IMR-90 (cell line): ENCODE measurements at regions not wholly inside any gene's neighbourhood (a gene's known extent, or its start where the extent isn't known, plus 50 kb on each side); places are given as distances from the start of the nearest gene placed in this dataset.

Source experiments
- ATAC-seq: fragments of 200-7000 bp; cut with Tn5 transposase; 2 replicates; pipeline ENCODE4 v1.9.1; 2020; ENCODE audit warnings: low read depth, mild to moderate bottlenecking, moderate library complexity
- BruUV-seq: library from RNA; stranded (reverse); fragments of 400-500 nt; replicated peaks from 2 replicates; lab custom pipeline; 2021; lab: Mats Ljungman, UMichigan
- CTCF ChIA-PET: fragments of 300-600 bp; formaldehyde crosslinking; extraction: SDS; loops from one replicate; lab custom pipeline; 2021; ENCODE audit warnings: antibody characterized with exemption; lab: Yijun Ruan, JAX
- POLR2A ChIA-PET: fragments of 300-600 bp; sonication (Branson Sonifier 250); formaldehyde crosslinking; loops from one replicate; lab custom pipeline; 2022; ENCODE audit warnings: antibody characterized with exemption; ENCODE audit not compliant: unreplicated experiment; lab: Charles Lee
- DNase-seq: peaks from one replicate; pipeline ENCODE4 v3.0.0; 2013
- H2AFZ ChIP-seq: replicated peaks from 2 replicates; pipeline ENCODE3; 2013; ENCODE audit warnings: low read length, mild to moderate bottlenecking; ENCODE audit not compliant: poor library complexity
- H2AK5ac ChIP-seq: 2 replicates; pipeline ENCODE4 v1.6.1; 2013; ENCODE audit warnings: low read depth, low read length, inconsistent platforms
- H2AK9ac ChIP-seq: replicated peaks from 2 replicates; pipeline ENCODE3; 2013; ENCODE audit warnings: mild to moderate bottlenecking, low read depth, low read length, moderate library complexity; ENCODE audit not compliant: poor library complexity
- H2BK120ac ChIP-seq: 2 replicates; pipeline ENCODE4 v1.6.1; 2013; ENCODE audit warnings: low read depth, low read length, inconsistent platforms
- H2BK15ac ChIP-seq: 3 replicates; pipeline ENCODE4 v1.6.1; 2013; ENCODE audit warnings: low read depth, low read length, inconsistent platforms
- H2BK20ac ChIP-seq: 2 replicates; pipeline ENCODE4 v1.6.1; 2013; ENCODE audit warnings: low read depth, mild to moderate bottlenecking, inconsistent platforms, low read length, moderate library complexity
- H2BK5ac ChIP-seq: 2 replicates; pipeline ENCODE4 v1.6.1; 2013; ENCODE audit warnings: mild to moderate bottlenecking, low read depth, low read length, inconsistent platforms; ENCODE audit not compliant: poor library complexity, severe bottlenecking
- H3K14ac ChIP-seq: replicated peaks from 2 replicates; pipeline ENCODE4 v1.6.1; 2013; ENCODE audit warnings: low read depth, low read length, inconsistent platforms
- H3K18ac ChIP-seq: 2 replicates; pipeline ENCODE4 v1.6.1; 2013; ENCODE audit warnings: low read depth, low read length, control low read depth
- H3K23ac ChIP-seq: 2 replicates; pipeline ENCODE4 v1.6.1; 2013; ENCODE audit warnings: low read depth, low read length, inconsistent platforms
- H3K27ac ChIP-seq: 2 replicates; pipeline ENCODE4 v1.5.1; 2013; ENCODE audit warnings: mild to moderate bottlenecking, control low read depth, low read length; ENCODE audit not compliant: insufficient read depth
- H3K27me3 ChIP-seq: 2 replicates; pipeline ENCODE4 v1.6.1; 2013; ENCODE audit warnings: low read length; ENCODE audit not compliant: control insufficient read depth, insufficient read depth
- H3K36me3 ChIP-seq: 2 replicates; pipeline ENCODE4 v1.6.1; 2013; ENCODE audit warnings: low read length, mixed read lengths; ENCODE audit not compliant: control insufficient read depth, insufficient read depth
- H3K4ac ChIP-seq: 2 replicates; pipeline ENCODE4 v1.6.1; 2013; ENCODE audit warnings: low read depth, low read length, inconsistent platforms
- H3K4me1 ChIP-seq: 2 replicates; pipeline ENCODE4 v1.6.1; 2013; ENCODE audit warnings: low read length, mixed read lengths; ENCODE audit not compliant: control insufficient read depth, insufficient read depth
- H3K4me2 ChIP-seq: 2 replicates; pipeline ENCODE4 v1.6.1; 2013; ENCODE audit warnings: low read depth, mild to moderate bottlenecking, control low read depth, low read length, moderate library complexity
- H3K4me3 ChIP-seq: 2 replicates; pipeline ENCODE4 v1.5.1; 2013; ENCODE audit warnings: low read depth, mild to moderate bottlenecking, control low read depth, low read length, moderate library complexity; ENCODE audit not compliant: insufficient read depth
- H3K56ac ChIP-seq: 2 replicates; pipeline ENCODE4 v1.6.1; 2013; ENCODE audit warnings: low read length, inconsistent platforms; ENCODE audit not compliant: insufficient read depth; ENCODE audit errors: extremely low read depth
- H3K79me1 ChIP-seq, 2 experiments: 2 replicates each; pipeline ENCODE4 v1.6.1; 2013; ENCODE audit warnings: low read length in 2 of 2, inconsistent platforms in 1 of 2, low read depth in 1 of 2
- H3K9ac ChIP-seq: 2 replicates; pipeline ENCODE4 v1.6.1; 2013; ENCODE audit warnings: low read depth, low read length, control low read depth
- H3K9me1 ChIP-seq: 2 replicates; pipeline ENCODE4 v1.6.1; 2013; ENCODE audit warnings: low read length, inconsistent platforms; ENCODE audit not compliant: insufficient read depth
- H3K9me3 ChIP-seq: 2 replicates; pipeline ENCODE4 v1.6.1; 2013; ENCODE audit warnings: low read length; ENCODE audit not compliant: control insufficient read depth, insufficient read depth
- H4K20me1 ChIP-seq: 2 replicates; pipeline ENCODE4 v1.6.1; 2013; ENCODE audit warnings: low read length, inconsistent platforms; ENCODE audit not compliant: insufficient read depth
- H4K5ac ChIP-seq: 2 replicates; pipeline ENCODE4 v1.6.1; 2013; ENCODE audit warnings: mild to moderate bottlenecking, low read depth, low read length, control low read depth
- H4K8ac ChIP-seq, 2 experiments: 2 replicates each; pipeline ENCODE4 v1.6.1; 2013; ENCODE audit warnings: low read depth in 2 of 2, low read length in 2 of 2, control low read depth in 1 of 2, inconsistent platforms in 1 of 2
- H4K91ac ChIP-seq: 2 replicates; pipeline ENCODE4 v1.6.1; 2013; ENCODE audit warnings: low read depth, low read length, inconsistent platforms; ENCODE audit not compliant: insufficient read depth
- NFE2L2 ChIP-seq: fragments of 150-350 bp; IDR thresholded peaks from 2 replicates; pipeline ENCODE4 v1.6.1; 2016; ENCODE audit warnings: low read depth, mild to moderate bottlenecking, low read length
- RCOR1 ChIP-seq: IDR thresholded peaks from 2 replicates; pipeline ENCODE4 v1.6.1; 2012; ENCODE audit warnings: mild to moderate bottlenecking, low read length, improper control_type of control experiment; ENCODE audit not compliant: insufficient replicate concordance
- WGBS, 2 experiments: methylation state at CpG; one replicate each; pipeline versions ENCODE4 v1.1.5 to v1.1.7; 2013; ENCODE audit warnings: missing lambda C conversion rate in 2 of 2; ENCODE audit not compliant: insufficient read length in 1 of 2; ENCODE audit errors: extremely low coverage in 2 of 2; 5-methylcytosine and 5-hydroxymethylcytosine counted together
- dilution Hi-C: fragments of 300-500 bp; cut with HindIII; formaldehyde crosslinking; loops from one replicate; pipeline ENCODE4 v1.14.3; 2018; ENCODE audit warnings: low sequenced_read_pairs; ENCODE audit not compliant: unreplicated experiment
- in situ Hi-C: fragments of 300-500 bp; cut with MboI; formaldehyde crosslinking; loops from 3 replicates; pipeline ENCODE4 v1.14.3; 2019; ENCODE audit warnings: low sequenced_read_pairs, inconsistent platforms, mixed read lengths
- intact Hi-C: fragments of 100-400 bp; cut with micrococcal nuclease; formaldehyde crosslinking; loops from 2 replicates; pipeline ENCODE4 v1.10.0; 2022

DNA sequence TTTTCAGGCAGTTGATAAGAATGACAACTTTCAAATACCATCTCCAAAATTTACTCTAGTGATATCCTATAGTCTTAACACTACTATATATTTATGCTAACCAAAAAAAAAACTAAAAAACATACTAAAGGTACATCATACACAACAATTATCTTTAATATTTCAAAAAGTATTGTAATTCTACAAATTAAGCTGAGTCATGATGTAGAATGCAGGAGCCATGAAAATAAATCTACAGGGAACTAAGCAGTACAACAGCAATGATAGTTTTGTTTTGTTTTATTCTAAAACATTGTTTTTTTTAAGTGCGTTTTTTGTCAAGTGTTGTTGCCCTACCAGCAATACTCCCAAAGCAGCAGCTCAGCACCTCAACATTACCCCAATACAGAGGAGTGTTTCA is 314.3 kb downstream of the FSIP2 start:
- no peak for ATAC-seq
- no TSS peak for BruUV-seq
- no peak overlapping the region for H3K4ac ChIP-seq
- H2AFZ ChIP-seq, result no peak overlapping the region
- H3K27me3 ChIP-seq, result no peaks in the 10 kb centered on the region
- no peak overlapping the region for H2AK5ac ChIP-seq
- H2BK5ac ChIP-seq, result no peak overlapping the region
- no peak for TF ChIP-seq RCOR1
- TF ChIP-seq NFE2L2, result peak; percentile 76
- no peaks in the 10 kb centered on the region for H3K9me1 ChIP-seq
- no peak overlapping the region for H3K9ac ChIP-seq
- no peak overlapping the region for H2BK120ac ChIP-seq
- dilution Hi-C loops, result no loop called here
- H4K5ac ChIP-seq, result no peak overlapping the region
- H4K8ac ChIP-seq, result no peak overlapping the region
- DNase-seq, result no peak
- POLR2A ChIA-PET, result no interaction called here
- no peak overlapping the region for H3K4me2 ChIP-seq
- H2BK20ac ChIP-seq, result no peak overlapping the region
- intact Hi-C loops, result no loop called here
- H2AK9ac ChIP-seq, result no peak overlapping the region
- H4K20me1 ChIP-seq, result no peaks in the 10 kb centered on the region
- no peak overlapping the region for H2BK15ac ChIP-seq
- no peaks in the 10 kb centered on the region for H3K79me1 ChIP-seq
- no peaks in the 10 kb centered on the region for H3K9me3 ChIP-seq
- H4K91ac ChIP-seq, result no peak overlapping the region
- no peak overlapping the region for H3K56ac ChIP-seq
- CTCF ChIA-PET, result no interaction called here
- no peak overlapping the region for H3K14ac ChIP-seq
- WGBS, 2 experiments, result no CpG with 5 or more reads among the region's 1 CpG
- H3K18ac ChIP-seq, result no peak overlapping the region
- H3K4me3 ChIP-seq, result no peak overlapping the region
- in situ Hi-C loops, result no loop called here
- H3K27ac ChIP-seq, result no peak overlapping the region
- H3K23ac ChIP-seq, result no peak overlapping the region
- H3K36me3 ChIP-seq, result no peaks in the 10 kb centered on the region
- H3K4me1 ChIP-seq, result no peaks in the 10 kb centered on the region
